ENCODE measurements at regions not wholly inside any gene's neighbourhood (a gene's known extent, or its start where the extent isn't known, plus 50 kb on each side); places are given as distances from the start of the nearest gene placed in this dataset.

DNA sequence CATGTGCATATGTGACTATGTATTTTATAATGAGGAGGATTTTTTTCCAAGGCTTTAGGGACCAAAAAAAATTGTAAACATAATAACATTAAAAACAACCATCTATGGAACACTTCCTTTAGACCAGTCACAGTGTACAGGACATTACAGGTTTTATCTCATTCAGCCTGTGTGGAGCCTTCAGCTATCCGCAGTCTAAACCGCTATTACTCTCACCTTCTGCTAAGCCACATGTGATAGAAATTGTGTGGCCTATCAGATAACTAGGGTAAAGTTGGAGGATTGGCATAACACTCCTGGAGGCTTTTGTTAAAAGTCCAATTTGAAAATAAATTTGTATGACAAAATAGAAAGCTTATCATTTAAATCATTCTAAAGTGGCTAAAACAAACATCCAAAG is 281.2 kb upstream of the TMTC1 start:
- Histone ChIP-seq H3K4me3 (ENCODE audit: low read depth in 1 of 3, low read length in 3 of 3) (no peak overlapping the region), H3K27me3 (ENCODE audit: control insufficient read depth in 4 of 4, insufficient read depth in 4 of 4, low read length in 3 of 4) (no peaks in the 10 kb centered on the region), H3K36me3 (ENCODE audit: control insufficient read depth in 4 of 4, insufficient read depth in 3 of 4, low read depth in 1 of 4, low read length in 3 of 4) (no peaks in the 10 kb centered on the region), H3K9me3 (ENCODE audit: control insufficient read depth in 4 of 4, low read length in 3 of 4) (no peaks in the 10 kb centered on the region), H3K4me1 (ENCODE audit: control insufficient read depth in 4 of 4, insufficient read depth in 4 of 4, low read length in 3 of 4) (no peaks in the 10 kb centered on the region), H3K9ac (ENCODE audit: low read depth in 1 of 2, low read length in 2 of 2) (no peak overlapping the region), H3K27ac (ENCODE audit: low read depth in 1 of 2, low read length in 2 of 2) (no peak overlapping the region)
- TF ChIP-seq, protein P1, sequence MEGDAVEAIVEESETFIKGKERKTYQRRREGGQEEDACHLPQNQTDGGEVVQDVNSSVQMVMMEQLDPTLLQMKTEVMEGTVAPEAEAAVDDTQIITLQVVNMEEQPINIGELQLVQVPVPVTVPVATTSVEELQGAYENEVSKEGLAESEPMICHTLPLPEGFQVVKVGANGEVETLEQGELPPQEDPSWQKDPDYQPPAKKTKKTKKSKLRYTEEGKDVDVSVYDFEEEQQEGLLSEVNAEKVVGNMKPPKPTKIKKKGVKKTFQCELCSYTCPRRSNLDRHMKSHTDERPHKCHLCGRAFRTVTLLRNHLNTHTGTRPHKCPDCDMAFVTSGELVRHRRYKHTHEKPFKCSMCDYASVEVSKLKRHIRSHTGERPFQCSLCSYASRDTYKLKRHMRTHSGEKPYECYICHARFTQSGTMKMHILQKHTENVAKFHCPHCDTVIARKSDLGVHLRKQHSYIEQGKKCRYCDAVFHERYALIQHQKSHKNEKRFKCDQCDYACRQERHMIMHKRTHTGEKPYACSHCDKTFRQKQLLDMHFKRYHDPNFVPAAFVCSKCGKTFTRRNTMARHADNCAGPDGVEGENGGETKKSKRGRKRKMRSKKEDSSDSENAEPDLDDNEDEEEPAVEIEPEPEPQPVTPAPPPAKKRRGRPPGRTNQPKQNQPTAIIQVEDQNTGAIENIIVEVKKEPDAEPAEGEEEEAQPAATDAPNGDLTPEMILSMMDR (IDR thresholded peaks at IDR 0.05; ENCODE audit: low read depth, low read length, missing input control): no peak
- TF ChIP-seq, protein P2, sequence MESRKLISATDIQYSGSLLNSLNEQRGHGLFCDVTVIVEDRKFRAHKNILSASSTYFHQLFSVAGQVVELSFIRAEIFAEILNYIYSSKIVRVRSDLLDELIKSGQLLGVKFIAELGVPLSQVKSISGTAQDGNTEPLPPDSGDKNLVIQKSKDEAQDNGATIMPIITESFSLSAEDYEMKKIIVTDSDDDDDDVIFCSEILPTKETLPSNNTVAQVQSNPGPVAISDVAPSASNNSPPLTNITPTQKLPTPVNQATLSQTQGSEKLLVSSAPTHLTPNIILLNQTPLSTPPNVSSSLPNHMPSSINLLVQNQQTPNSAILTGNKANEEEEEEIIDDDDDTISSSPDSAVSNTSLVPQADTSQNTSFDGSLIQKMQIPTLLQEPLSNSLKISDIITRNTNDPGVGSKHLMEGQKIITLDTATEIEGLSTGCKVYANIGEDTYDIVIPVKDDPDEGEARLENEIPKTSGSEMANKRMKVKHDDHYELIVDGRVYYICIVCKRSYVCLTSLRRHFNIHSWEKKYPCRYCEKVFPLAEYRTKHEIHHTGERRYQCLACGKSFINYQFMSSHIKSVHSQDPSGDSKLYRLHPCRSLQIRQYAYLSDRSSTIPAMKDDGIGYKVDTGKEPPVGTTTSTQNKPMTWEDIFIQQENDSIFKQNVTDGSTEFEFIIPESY (IDR thresholded peaks at IDR 0.05): no peak
- TF ChIP-seq FOXA1 (IDR thresholded peaks at IDR 0.05) (no peak), RAD21 (IDR thresholded peaks at IDR 0.05) (no peak), HNF4A (conservative IDR thresholded peaks at IDR 0.05) (no peak)
- TF ChIP-seq, protein P3, sequence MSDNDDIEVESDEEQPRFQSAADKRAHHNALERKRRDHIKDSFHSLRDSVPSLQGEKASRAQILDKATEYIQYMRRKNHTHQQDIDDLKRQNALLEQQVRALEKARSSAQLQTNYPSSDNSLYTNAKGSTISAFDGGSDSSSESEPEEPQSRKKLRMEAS (IDR thresholded peaks at IDR 0.05): no peak
- no peak for DNase-seq (ENCODE audit: low spot score)
- 46% methylated on average over 2 of the region's 2 CpGs for WGBS

DNA sequence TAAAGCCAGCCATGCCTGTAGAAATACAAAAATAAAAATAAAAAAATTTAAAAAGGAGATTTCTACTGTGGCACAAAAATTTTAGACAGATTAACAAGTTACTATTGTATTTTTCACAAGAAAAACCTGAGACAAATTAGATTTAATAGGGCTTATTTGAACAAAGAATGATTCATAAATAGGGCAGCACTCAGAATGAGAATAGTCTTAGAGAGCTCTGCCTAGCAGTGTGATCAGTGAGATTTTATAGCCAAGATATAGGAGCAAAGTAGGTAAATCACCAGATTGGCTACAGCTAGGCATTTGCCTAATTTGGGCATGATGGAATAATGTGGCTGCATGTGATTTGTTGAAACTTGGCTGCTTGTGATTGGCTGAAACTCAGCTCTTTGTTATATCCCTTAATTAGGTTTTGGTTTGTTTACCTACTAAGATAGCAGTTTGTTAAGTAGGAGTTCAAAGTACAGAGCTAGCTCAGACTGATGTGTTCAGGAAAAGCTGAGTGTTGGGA is 279.7 kb upstream of the TMTC1 start:
- no peaks in the 10 kb centered on the region for H3K4me1 ChIP-seq (ENCODE audit: control insufficient read depth in 4 of 4, insufficient read depth in 4 of 4, low read length in 3 of 4)
- no peak for TF ChIP-seq JUND (IDR thresholded peaks at IDR 0.05)
- TF ChIP-seq NR2F2 (IDR thresholded peaks at IDR 0.05): no peak
- no peak for TF ChIP-seq SP1 (IDR thresholded peaks at IDR 0.05)
- TF ChIP-seq, protein P1 (IDR thresholded peaks at IDR 0.05; ENCODE audit: low read depth, low read length, missing input control): no peak

DNA sequence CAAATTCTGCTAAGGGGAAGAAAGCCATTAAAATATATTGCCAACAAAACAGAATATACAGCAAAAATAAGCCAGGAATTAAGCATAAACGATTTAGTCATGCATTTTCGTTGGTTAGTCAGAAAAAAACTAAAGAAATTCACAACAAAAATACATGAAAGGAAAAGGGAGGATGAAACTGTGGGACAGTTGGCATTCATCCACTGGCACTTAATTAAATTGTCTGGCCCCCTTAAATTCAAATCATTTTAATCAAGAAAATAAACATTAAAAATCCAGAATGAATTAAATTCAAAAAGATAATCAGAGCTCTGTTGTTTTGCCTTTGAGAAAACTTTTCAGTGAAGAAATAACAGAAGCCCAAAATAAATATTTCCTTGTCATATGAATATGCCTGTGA is 264.6 kb upstream of the TMTC1 start:
- TF ChIP-seq JUND (IDR thresholded peaks at IDR 0.05): no peak
- TF ChIP-seq GABPA (IDR thresholded peaks at IDR 0.05 in 1 of 2, conservative IDR thresholded peaks at IDR 0.05 in 1 of 2): no peak
- TF ChIP-seq FOXA2 (IDR thresholded peaks at IDR 0.05): no peak
- TF ChIP-seq HNF4G (IDR thresholded peaks at IDR 0.05): no peak
- no peak for TF ChIP-seq SP1 (IDR thresholded peaks at IDR 0.05)
- no peak for TF ChIP-seq NR2F2 (IDR thresholded peaks at IDR 0.05)
- TF ChIP-seq FOXA1 (IDR thresholded peaks at IDR 0.05): no peak
- TF ChIP-seq HNF4A (conservative IDR thresholded peaks at IDR 0.05): no peak
- TF ChIP-seq, protein P3 (IDR thresholded peaks at IDR 0.05): no peak
- TF ChIP-seq, protein P1 (IDR thresholded peaks at IDR 0.05; ENCODE audit: low read depth, low read length, missing input control): no peak
- TF ChIP-seq, protein P2 (IDR thresholded peaks at IDR 0.05): no peak
- H3K27me3 ChIP-seq (ENCODE audit: control insufficient read depth in 4 of 4, insufficient read depth in 4 of 4, low read length in 3 of 4): no peaks in the 10 kb centered on the region
- no peak overlapping the region for H3K27ac ChIP-seq (ENCODE audit: low read depth in 1 of 2, low read length in 2 of 2)
- 67% methylated on average over 2 of the region's 2 CpGs for WGBS
- H3K9me3 ChIP-seq (ENCODE audit: control insufficient read depth in 4 of 4, low read length in 3 of 4): no peaks in the 10 kb centered on the region
- no peak overlapping the region for H3K4me3 ChIP-seq (ENCODE audit: low read depth in 1 of 3, low read length in 3 of 3)
- H3K9ac ChIP-seq (ENCODE audit: low read depth in 1 of 2, low read length in 2 of 2): no peak overlapping the region
- DNase-seq (ENCODE audit: low spot score): no peak
- no peaks in the 10 kb centered on the region for H3K4me1 ChIP-seq (ENCODE audit: control insufficient read depth in 4 of 4, insufficient read depth in 4 of 4, low read length in 3 of 4)
- no peaks in the 10 kb centered on the region for H3K36me3 ChIP-seq (ENCODE audit: control insufficient read depth in 4 of 4, insufficient read depth in 3 of 4, low read depth in 1 of 4, low read length in 3 of 4)

More for the DNA sequence above, 279.7 kb upstream of the TMTC1 start:
- Histone ChIP-seq H3K36me3 (ENCODE audit: control insufficient read depth in 4 of 4, insufficient read depth in 3 of 4, low read depth in 1 of 4, low read length in 3 of 4) (no peaks in the 10 kb centered on the region), H3K9ac (ENCODE audit: low read depth in 1 of 2, low read length in 2 of 2) (no peak overlapping the region), H3K9me3 (ENCODE audit: control insufficient read depth in 4 of 4, low read length in 3 of 4) (no peaks in the 10 kb centered on the region), H3K27me3 (ENCODE audit: control insufficient read depth in 4 of 4, insufficient read depth in 4 of 4, low read length in 3 of 4) (no peaks in the 10 kb centered on the region), H3K4me3 (ENCODE audit: low read depth in 1 of 3, low read length in 3 of 3) (no peak overlapping the region), H3K27ac (ENCODE audit: low read depth in 1 of 2, low read length in 2 of 2) (no peak overlapping the region)
- no peak for DNase-seq (ENCODE audit: low spot score)
